ENCODE measurements at regions not wholly inside any gene's neighbourhood (a gene's known extent, or its start where the extent isn't known, plus 50 kb on each side); places are given as distances from the start of the nearest gene placed in this dataset.

DNA sequence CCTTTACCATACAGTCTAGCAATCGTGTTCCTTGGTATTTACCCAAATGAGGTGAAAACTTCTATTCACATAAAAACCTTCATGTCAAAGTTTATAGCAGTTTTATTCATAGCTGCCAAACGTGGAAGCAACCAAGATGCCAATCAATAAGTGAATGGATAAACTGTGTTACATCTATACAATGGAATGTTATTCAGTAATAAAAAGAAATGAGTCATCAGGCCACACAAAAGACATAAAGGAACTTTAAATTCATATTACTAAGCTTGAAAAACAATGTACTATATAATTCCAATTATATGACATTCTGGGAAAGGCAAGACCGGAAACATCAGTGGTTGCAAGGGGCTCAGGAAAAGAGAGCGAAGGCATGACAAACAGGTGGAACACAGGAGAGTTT, 679.9 kb downstream of the ISL1 start:
- H3K9ac ChIP-seq (ENCODE audit: low read depth, low read length): no peak overlapping the region
- intact Hi-C loops (cut with micrococcal nuclease) (no loop called here), dilution Hi-C loops (cut with HindIII; ENCODE audit: low sequenced_read_pairs, unreplicated experiment) (no loop called here), in situ Hi-C loops (cut with MboI; ENCODE audit: low sequenced_read_pairs) (no loop called here)
- no peak overlapping the region for H3K27ac ChIP-seq (ENCODE audit: insufficient read depth, low read length)
- H3K4me1 ChIP-seq (ENCODE audit: control insufficient read depth, insufficient read depth, low read length): no peaks in the 10 kb centered on the region
- no peaks in the 10 kb centered on the region for H3K9me1 ChIP-seq (ENCODE audit: insufficient read depth, low read length)
- ATAC-seq (ENCODE audit: low read depth) (no peak), DNase-seq (no peak)
- no peak overlapping the region for H4K5ac ChIP-seq (ENCODE audit: low read depth, low read length)
- H2AFZ ChIP-seq (replicated peaks; ENCODE audit: low read length, poor library complexity): no peak overlapping the region
- no peak overlapping the region for H3K4ac ChIP-seq (ENCODE audit: low read depth, low read length)
- no peak overlapping the region for H2BK15ac ChIP-seq (ENCODE audit: low read depth, low read length)
- H4K91ac ChIP-seq (ENCODE audit: insufficient read depth, low read depth, low read length): no peak overlapping the region
- H2BK20ac ChIP-seq (ENCODE audit: low read depth, low read length): no peak overlapping the region
- no TSS peak for BruUV-seq (replicated peaks)
- no peak overlapping the region for H3K18ac ChIP-seq (ENCODE audit: low read depth, low read length)
- H2BK120ac ChIP-seq (ENCODE audit: low read depth, low read length): no peak overlapping the region
- ChIA-PET POLR2A (ENCODE audit: unreplicated experiment) (no interaction called here), CTCF (no interaction called here)
- H3K27me3 ChIP-seq (ENCODE audit: control insufficient read depth, insufficient read depth, low read length): no peaks in the 10 kb centered on the region
- no CpG with 5 or more reads among the region's 4 CpGs for WGBS, 2 experiments (ENCODE audit: extremely low coverage in 2 of 2, insufficient read length in 1 of 2)
- H3K79me1 ChIP-seq (ENCODE audit: low read depth in 1 of 2, low read length in 2 of 2): no peaks in the 10 kb centered on the region
- H3K4me3 ChIP-seq (ENCODE audit: insufficient read depth, low read depth, low read length): no peak overlapping the region
- H3K9me3 ChIP-seq (ENCODE audit: control insufficient read depth, insufficient read depth, low read length): no peaks in the 10 kb centered on the region
- H3K14ac ChIP-seq (replicated peaks; ENCODE audit: low read depth, low read length): no peak overlapping the region
- H2AK5ac ChIP-seq (ENCODE audit: low read depth, low read length): no peak overlapping the region
- no peak for TF ChIP-seq BHLHE40 (IDR thresholded peaks at IDR 0.05; ENCODE audit: low read depth, low read length)
- no peak overlapping the region for H2AK9ac ChIP-seq (replicated peaks; ENCODE audit: low read depth, low read length, poor library complexity)
- no peak overlapping the region for H2BK5ac ChIP-seq (ENCODE audit: low read depth, low read length, poor library complexity, severe bottlenecking)
- no peak overlapping the region for H3K56ac ChIP-seq (ENCODE audit: extremely low read depth, insufficient read depth, low read length)
- H3K36me3 ChIP-seq (ENCODE audit: control insufficient read depth, insufficient read depth, low read length): no peaks in the 10 kb centered on the region
- no peak overlapping the region for H3K4me2 ChIP-seq (ENCODE audit: low read depth, low read length)
- H4K8ac ChIP-seq (ENCODE audit: low read depth in 2 of 2, low read length in 2 of 2): no peak overlapping the region
- H4K20me1 ChIP-seq (ENCODE audit: insufficient read depth, low read length): no peaks in the 10 kb centered on the region
- H3K23ac ChIP-seq (ENCODE audit: low read depth, low read length): no peak overlapping the region

Data from IMR-90 (cell line).